ENCODE measurements at regions not wholly inside any gene's neighbourhood (a gene's known extent, or its start where the extent isn't known, plus 50 kb on each side); places are given as distances from the start of the nearest gene placed in this dataset.

DNA sequence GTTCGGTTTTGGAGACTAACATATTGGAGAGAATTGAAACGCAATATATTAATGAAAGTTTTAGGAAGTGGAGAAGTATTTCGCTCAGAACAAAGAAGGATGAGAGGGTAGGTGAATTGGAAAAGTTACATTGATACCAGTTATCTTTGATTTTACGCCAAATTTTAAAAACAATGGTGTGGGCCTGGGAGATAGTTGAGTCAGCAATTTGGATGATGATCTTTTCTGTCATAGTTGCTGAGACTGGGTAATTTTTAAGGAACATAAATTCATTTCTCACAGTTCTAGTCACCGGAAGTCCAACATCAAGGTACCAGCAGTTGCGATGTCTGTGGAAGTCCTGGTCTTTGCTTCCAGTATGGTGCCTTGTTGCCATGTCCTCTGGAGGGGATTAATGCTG lies 644.8 kb upstream of the LCORL start:
- intact Hi-C loops (cut with micrococcal nuclease; ENCODE audit: unreplicated experiment) = no loop called here
- no TSS peak for BruUV-seq (replicated peaks)
- H3K9ac ChIP-seq (ENCODE audit: insufficient read depth, low read depth, low read length) = no peak overlapping the region
- H3K9me3 ChIP-seq (ENCODE audit: low read length) = no peaks in the 10 kb centered on the region; the same call in 1 of the 2 replicates
- in situ Hi-C loops (cut with HindIII; ENCODE audit: extremely low pct_ligation_motif_present, low pct_unique_long_range_greater_than_20kb) = no loop called here
- WGBS (ENCODE audit: low lambda C conversion rate) = 36% methylated on average over 6 of the region's 6 CpGs
- TF ChIP-seq EP300 (IDR thresholded peaks at IDR 0.05; ENCODE audit: low read depth in 2 of 2, low read length in 2 of 2) (no peak), EP300 (CRISPR knock-in tag; IDR thresholded peaks at IDR 0.05; ENCODE audit: borderline replicate concordance) (no peak), MAFF (IDR thresholded peaks at IDR 0.05; ENCODE audit: low read depth, low read length) (peak; percentile 70), PLRG1 (conservative IDR thresholded peaks at IDR 0.05) (no peak), MAFK (conservative IDR thresholded peaks at IDR 0.05 in 1 of 2, IDR thresholded peaks at IDR 0.05 in 1 of 2; ENCODE audit: low read length in 2 of 2) (peak; percentile 57 to 88)
- TF ChIP-seq, protein P1, sequence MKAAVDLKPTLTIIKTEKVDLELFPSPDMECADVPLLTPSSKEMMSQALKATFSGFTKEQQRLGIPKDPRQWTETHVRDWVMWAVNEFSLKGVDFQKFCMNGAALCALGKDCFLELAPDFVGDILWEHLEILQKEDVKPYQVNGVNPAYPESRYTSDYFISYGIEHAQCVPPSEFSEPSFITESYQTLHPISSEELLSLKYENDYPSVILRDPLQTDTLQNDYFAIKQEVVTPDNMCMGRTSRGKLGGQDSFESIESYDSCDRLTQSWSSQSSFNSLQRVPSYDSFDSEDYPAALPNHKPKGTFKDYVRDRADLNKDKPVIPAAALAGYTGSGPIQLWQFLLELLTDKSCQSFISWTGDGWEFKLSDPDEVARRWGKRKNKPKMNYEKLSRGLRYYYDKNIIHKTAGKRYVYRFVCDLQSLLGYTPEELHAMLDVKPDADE (CRISPR knock-in tag; IDR thresholded peaks at IDR 0.05) = no peak
- no peak overlapping the region for H3K4me3 ChIP-seq (replicated peaks in 1 of 3; ENCODE audit: insufficient read depth in 1 of 3, low read depth in 2 of 3, low read length in 3 of 3)
- H3K27me3 ChIP-seq (ENCODE audit: control insufficient read depth in 1 of 2, insufficient read depth in 2 of 2, low read length in 2 of 2) = no peaks in the 10 kb centered on the region
- no peak overlapping the region for H2AFZ ChIP-seq (ENCODE audit: low read length)
- DNase-seq (ENCODE audit: low spot score) = no peak
- CTCF ChIA-PET (ENCODE audit: low intra/inter-chr PET ratio, low total read pairs) = no interaction called here
- no peak overlapping the region for H3K27ac ChIP-seq (ENCODE audit: extremely low read length, insufficient read depth, low read length)
- no peaks in the 10 kb centered on the region for H3K4me1 ChIP-seq (ENCODE audit: insufficient read depth, low read length)
- no peak overlapping the region for H3K4me2 ChIP-seq (ENCODE audit: low read depth, low read length)
- no peaks in the 10 kb centered on the region for H4K20me1 ChIP-seq (ENCODE audit: insufficient read depth, low read length)
- H3K36me3 ChIP-seq (replicated peaks in 1 of 2; ENCODE audit: control insufficient read depth in 1 of 2, insufficient read depth in 2 of 2, low read length in 2 of 2) = no peaks in the 10 kb centered on the region
- ATAC-seq = no peak
- FAIRE-seq = no peak
- no peaks in the 10 kb centered on the region for H3K79me2 ChIP-seq (ENCODE audit: insufficient read depth, low read length)
- POLR2A ChIA-PET = no interaction called here

DNA sequence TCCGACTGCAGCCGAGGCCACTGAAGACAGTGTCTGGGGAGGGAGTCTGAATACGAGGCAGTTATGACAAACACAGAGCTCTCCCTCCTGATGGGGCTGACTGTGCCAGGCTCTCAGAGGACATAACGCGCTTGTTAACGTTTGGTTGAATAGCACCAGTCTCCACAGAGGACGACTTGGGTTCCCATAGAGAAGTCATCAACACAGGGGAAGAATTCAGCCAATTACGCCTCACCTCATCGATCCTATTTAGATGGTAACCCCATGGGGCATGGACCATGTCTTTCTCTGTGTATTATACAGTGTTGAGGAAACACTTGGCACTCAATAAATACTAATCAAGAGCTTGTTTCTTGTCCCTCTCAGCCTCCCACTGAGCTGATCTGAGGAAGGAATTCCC lies 642.6 kb upstream of the LCORL start:
- CTCF ChIA-PET (ENCODE audit: low intra/inter-chr PET ratio, low total read pairs) = no interaction called here
- in situ Hi-C loops (cut with HindIII; ENCODE audit: extremely low pct_ligation_motif_present, low pct_unique_long_range_greater_than_20kb) = no loop called here
- POLR2A ChIA-PET = no interaction called here
- no peak overlapping the region for H3K4me2 ChIP-seq (ENCODE audit: low read depth, low read length)
- DNase-seq (ENCODE audit: low spot score) = no peak
- no peaks in the 10 kb centered on the region for H3K36me3 ChIP-seq (replicated peaks in 1 of 2; ENCODE audit: control insufficient read depth in 1 of 2, insufficient read depth in 2 of 2, low read length in 2 of 2)
- 10% methylated on average over 3 of the region's 9 CpGs for WGBS (ENCODE audit: low lambda C conversion rate)
- H2AFZ ChIP-seq (ENCODE audit: low read length) = no peak overlapping the region
- FAIRE-seq = no peak
- BruUV-seq (replicated peaks) = no TSS peak
- no peak overlapping the region for H3K27ac ChIP-seq (ENCODE audit: extremely low read length, insufficient read depth, low read length)
- no peak overlapping the region for H3K9ac ChIP-seq (ENCODE audit: insufficient read depth, low read depth, low read length)
- no peaks in the 10 kb centered on the region for H3K79me2 ChIP-seq (ENCODE audit: insufficient read depth, low read length)
- intact Hi-C loops (cut with micrococcal nuclease; ENCODE audit: unreplicated experiment) = no loop called here
- no peaks in the 10 kb centered on the region for H3K4me1 ChIP-seq (ENCODE audit: insufficient read depth, low read length)
- no peak for ATAC-seq
- no peaks in the 10 kb centered on the region for H3K27me3 ChIP-seq (ENCODE audit: control insufficient read depth in 1 of 2, insufficient read depth in 2 of 2, low read length in 2 of 2)
- no peaks in the 10 kb centered on the region for H4K20me1 ChIP-seq (ENCODE audit: insufficient read depth, low read length)
- H3K9me3 ChIP-seq (ENCODE audit: low read length) = no peaks in the 10 kb centered on the region; the same call in 1 of the 2 replicates
- no peak for TF ChIP-seq SMC3 (IDR thresholded peaks at IDR 0.05; ENCODE audit: low read length)
- no peak for TF ChIP-seq ZFX (CRISPR knock-in tag; IDR thresholded peaks at IDR 0.05; ENCODE audit: low read depth)
- no peak for TF ChIP-seq PPARG (CRISPR knock-in tag; conservative IDR thresholded peaks at IDR 0.05)
- no peak for TF ChIP-seq BRD4 (CRISPR knock-in tag; IDR thresholded peaks at IDR 0.05)
- TF ChIP-seq ZKSCAN1 (IDR thresholded peaks at IDR 0.05; ENCODE audit: low read length) = no peak
- TF ChIP-seq ZNF33B (CRISPR knock-in tag; IDR thresholded peaks at IDR 0.05) = no peak
- no peak for TF ChIP-seq ZNF75D (CRISPR knock-in tag; IDR thresholded peaks at IDR 0.05; ENCODE audit: borderline replicate concordance)
- no peak overlapping the region for H3K4me3 ChIP-seq (replicated peaks in 1 of 3; ENCODE audit: insufficient read depth in 1 of 3, low read depth in 2 of 3, low read length in 3 of 3)

Data from HepG2 (cell line).